Skeletal muscle tissue (tissue), 3 donors: ENCODE measurements at regions not wholly inside any gene's neighbourhood (a gene's known extent, or its start where the extent isn't known, plus 50 kb on each side); places are given as distances from the start of the nearest gene placed in this dataset.
A peak's percentile ranks its signal among the peaks of the same experiment; 100 is the strongest.
"Not testable (repeated sequence)": the region's sequence is repeated elsewhere in the genome, so short reads cannot be mapped to it uniquely, and the experiment has no call there.

Experiments
- H3K27ac ChIP-seq: one replicate; pipeline ENCODE4 v1.7.0; 2013; ENCODE audit warnings: mild to moderate bottlenecking, low read depth, low read length, inconsistent platforms
- H3K27me3 ChIP-seq, 3 donors: one replicate each; pipeline ENCODE4 v1.7.0; 2013; ENCODE audit warnings: low read length in 3 of 3; ENCODE audit not compliant: control insufficient read depth in 3 of 3, insufficient read depth in 3 of 3
- H3K36me3 ChIP-seq, 3 donors: one replicate each; pipeline ENCODE4 v1.7.0; 2013; ENCODE audit warnings: low read length in 3 of 3; ENCODE audit not compliant: control insufficient read depth in 3 of 3, insufficient read depth in 3 of 3
- H3K4me1 ChIP-seq, 3 donors: one replicate each; pipeline ENCODE4 v1.7.0; 2013; ENCODE audit warnings: low read length in 3 of 3, mild to moderate bottlenecking in 3 of 3; ENCODE audit not compliant: control insufficient read depth in 3 of 3, insufficient read depth in 3 of 3
- H3K4me3 ChIP-seq, 3 donors: one replicate each; pipeline ENCODE4 v1.7.0; 2013; ENCODE audit warnings: low read length in 3 of 3
- H3K9ac ChIP-seq, 3 donors: one replicate each; pipeline ENCODE4 v1.7.0; 2013; ENCODE audit warnings: low read length in 3 of 3, mild to moderate bottlenecking in 3 of 3, moderate library complexity in 2 of 3, low read depth in 1 of 3
- H3K9me3 ChIP-seq, 3 donors: one replicate each; pipeline ENCODE4 v1.7.0; 2013; ENCODE audit warnings: low read length in 3 of 3; ENCODE audit not compliant: control insufficient read depth in 3 of 3
- donor health status: Osteomylitis.

DNA sequence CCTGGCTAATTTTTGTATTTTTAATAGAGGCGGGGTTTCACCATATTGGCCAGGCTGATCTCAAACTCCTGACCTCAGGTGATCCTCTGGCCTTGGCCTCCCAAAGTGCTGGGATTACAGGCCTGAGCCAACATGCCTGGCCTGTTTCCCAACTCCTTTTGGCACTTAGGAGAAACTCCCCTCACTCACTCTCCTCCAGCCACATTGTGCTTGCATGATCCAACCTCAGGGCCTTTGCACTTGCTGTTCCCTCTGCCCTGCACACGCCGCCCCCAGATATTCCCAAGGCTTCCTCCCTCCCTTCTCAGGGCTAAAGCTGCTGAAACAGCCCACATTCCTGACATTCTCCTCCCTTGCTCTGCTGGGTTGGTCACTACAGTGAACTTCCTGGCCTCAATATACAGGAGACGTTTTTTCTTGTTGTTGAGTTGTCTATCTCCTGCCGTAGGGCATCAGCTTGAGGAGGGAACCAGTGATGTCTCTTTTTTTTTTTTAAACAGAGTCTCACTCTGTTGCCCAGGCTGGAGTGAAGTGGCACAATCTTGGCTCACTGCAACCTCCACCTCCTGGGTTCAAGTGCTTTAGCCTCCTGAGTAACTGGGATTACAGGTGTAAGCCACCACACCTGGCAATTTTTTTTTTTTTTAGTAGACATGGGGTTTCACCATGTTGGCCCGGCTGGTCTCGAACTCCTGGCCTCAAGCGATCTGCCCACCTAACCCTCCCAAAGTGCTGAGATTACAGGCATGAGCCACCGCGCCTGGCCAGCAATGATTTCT is 61.4 kb upstream of the PTPN1 start:
- not testable (repeated sequence) for H3K9ac ChIP-seq, H3K4me3 ChIP-seq, H3K27me3 ChIP-seq, H3K36me3 ChIP-seq, H3K9me3 ChIP-seq, H3K27ac ChIP-seq
- peaks cover 7 to 15% (median 14%) of the 10 kb centered on the region in 3 donors for H3K4me1 ChIP-seq

DNA sequence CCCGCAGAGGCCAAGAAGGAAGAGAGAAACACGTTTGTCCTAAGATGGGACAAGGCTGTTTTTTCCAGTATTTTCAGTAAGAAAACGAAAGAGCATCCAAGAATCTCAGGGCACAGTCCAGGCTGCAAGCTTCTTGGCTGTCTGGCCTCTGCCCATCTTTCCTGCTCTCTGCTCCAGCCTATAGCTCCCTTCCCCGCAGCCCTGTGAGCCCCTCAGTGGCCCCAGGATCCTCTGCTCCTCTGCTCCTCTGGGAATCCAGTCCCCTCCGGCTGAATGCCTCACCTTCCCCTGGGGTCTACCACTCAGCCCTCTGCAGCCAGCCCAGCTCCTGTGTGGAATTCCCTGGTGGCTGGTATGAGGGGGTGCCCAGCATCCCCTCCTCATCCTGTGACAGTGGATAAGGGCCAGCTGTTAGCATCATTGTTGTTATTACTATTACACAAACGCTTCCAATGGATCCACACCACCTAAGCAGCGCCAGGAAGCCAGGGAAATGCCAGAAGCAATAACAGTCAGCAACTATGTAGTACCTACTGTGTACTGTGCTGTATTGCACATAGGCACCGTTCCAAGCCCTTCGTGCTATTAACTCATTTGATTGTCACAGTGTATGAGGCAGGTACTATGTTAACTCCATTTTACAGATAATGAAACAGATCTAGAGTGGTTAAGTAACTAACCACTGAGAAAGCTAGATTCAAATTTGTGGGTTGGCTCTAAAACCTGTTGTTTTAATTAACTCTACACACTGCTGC is 60.3 kb upstream of the PTPN1 start:
- Histone ChIP-seq H3K27me3 (no peaks in the 10 kb centered on the region), H3K27ac (no peak overlapping the region), H3K4me3 (no peak overlapping the region), H3K9ac (no peak overlapping the region), H3K4me1 (peaks cover 7 to 15% (median 14%) of the 10 kb centered on the region in 3 donors), H3K9me3 (no peaks in the 10 kb centered on the region), H3K36me3 (no peaks in the 10 kb centered on the region)

DNA sequence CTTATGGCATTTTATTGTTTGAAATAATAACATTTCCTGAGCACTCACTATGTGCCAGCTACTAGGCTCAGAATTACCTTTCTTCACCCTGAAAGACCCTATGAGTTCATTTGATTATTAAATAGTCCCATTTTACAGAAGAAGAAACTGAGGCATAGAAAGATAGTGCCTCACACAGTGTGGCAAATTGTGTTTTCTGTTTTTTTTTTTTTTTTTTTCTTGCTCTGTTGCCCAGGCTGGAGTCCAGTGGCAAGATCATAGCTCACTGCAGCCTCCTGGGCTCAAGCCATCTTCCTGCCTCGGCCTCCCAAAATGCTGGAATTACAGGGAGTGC is 59.7 kb upstream of the PTPN1 start:
- Histone ChIP-seq H3K9me3 (no peaks in the 10 kb centered on the region), H3K4me1 (peaks cover 7 to 15% (median 14%) of the 10 kb centered on the region in 3 donors), H3K27ac (no peak overlapping the region), H3K36me3 (no peaks in the 10 kb centered on the region), H3K27me3 (no peaks in the 10 kb centered on the region), H3K4me3 (no peak overlapping the region), H3K9ac (no peak overlapping the region)

DNA sequence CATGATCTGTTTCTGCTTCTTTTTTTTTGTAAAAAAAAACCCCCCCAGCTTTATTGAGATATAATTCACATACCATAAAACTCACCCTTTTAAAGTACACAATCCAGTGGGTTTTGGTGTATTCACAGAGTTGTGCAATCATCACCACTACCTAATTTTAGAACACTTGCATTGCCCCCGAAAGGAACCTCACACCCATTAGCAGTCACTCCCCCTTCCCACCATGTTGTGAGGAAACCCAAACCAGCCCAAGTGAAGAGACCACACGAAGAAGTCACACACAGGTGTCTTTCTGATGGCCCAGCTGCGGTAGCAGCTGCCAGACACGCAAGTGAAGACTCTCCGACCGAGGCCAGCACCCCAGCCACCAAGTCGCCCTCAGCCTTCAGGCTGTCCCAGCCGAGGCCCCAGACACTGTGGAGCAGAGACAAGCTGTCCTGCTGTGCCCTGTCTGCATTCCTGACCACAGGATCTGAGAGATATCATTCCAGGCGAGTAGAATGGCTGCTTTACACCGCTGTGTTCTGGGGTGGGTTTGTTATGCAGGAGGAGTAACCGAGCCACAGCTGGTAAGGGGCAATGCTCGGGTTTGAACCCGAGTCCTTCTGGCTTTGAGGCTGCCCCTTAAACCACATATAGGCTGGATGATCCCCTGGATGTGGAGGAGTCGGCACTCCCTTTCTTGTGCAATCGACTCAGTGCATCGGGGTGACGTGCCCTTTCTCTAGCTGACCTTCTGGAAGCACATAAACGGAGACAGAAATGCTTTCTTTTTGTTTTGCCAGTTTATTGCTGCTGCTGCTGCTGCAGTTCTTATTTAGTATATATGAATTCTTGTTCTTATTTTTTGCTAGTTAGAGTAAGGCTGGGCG is 59.1 kb upstream of the PTPN1 start:
- Histone ChIP-seq H3K4me1 (peaks cover 7 to 15% (median 14%) of the 10 kb centered on the region in 3 donors), H3K27me3 (no peaks in the 10 kb centered on the region), H3K4me3 (peak overlapping the region; percentile 31 to 61 (median 49)), H3K27ac (peak overlapping the region; percentile 7), H3K9me3 (no peaks in the 10 kb centered on the region), H3K9ac (peak overlapping the region; percentile 50 to 79 (median 68)), H3K36me3 (no peaks in the 10 kb centered on the region)

DNA sequence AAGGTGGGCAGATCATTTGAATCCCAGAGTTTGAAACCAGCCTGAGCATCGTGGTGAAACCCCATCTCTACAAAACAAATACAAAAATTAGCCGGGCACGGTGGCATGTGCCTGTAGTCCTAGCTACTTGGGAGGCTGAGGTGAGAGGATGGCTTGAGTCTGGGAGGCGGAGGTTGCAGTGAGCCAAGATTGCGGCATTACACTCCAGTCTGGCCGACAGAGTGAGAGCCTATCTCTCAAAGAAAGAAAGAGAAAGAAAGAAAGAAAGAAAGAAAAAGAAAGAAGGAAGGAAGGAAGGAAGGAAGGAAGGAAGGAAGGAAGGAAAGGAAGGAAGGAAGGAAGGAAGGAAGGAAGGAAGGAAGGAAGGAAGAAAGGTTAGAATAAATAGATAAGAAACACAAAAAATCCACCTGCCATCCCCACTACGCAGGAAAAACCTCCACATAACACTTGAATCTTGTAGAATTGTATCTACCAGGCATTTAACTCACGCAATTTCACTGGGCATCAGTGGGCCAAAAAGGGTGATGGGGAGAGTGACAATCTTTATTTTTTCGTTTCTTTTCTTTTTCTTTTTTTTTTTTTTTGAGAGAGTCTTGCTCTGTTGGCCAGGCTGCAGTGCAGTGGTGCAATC is 58.3 kb upstream of the PTPN1 start:
- peaks cover 7 to 15% (median 14%) of the 10 kb centered on the region in 3 donors for H3K4me1 ChIP-seq
- not testable (repeated sequence) for H3K27me3 ChIP-seq, H3K36me3 ChIP-seq, H3K27ac ChIP-seq, H3K4me3 ChIP-seq, H3K9me3 ChIP-seq
- peak overlapping the region in 1 of 3 donors; percentile 79 for H3K9ac ChIP-seq

DNA sequence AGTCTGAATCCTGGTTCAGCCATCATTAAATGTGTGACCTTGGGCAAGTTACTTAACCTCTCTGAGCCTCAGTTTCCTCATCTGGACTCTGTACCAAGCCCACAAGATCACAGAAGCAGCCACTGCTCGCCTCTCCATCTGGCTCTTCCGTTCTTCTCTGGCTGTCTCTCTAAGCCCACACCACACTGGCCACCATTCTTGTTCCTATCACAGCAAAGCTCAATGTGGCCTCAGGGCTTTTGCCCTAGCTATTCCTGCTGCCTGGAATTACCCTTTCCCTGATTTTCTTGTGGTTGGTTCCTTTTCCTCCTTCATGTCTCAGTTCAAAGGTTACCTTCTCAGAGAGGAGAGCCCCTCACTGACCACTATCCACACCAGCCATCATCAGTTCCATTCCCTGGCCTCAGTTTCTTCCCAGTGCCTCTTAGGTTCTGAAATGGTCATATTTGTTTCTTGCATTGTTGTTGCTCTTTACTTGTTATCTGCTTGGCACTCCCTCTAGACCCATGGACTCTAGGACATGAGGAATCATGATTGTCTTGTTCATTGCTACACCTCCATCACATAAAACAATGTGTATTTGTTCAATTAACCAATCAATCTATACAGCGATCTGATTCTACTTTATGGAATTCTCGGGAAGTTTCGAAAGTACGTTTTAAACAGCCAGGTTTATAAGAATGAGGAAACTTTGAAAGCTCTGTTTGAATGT is 56.5 kb upstream of the PTPN1 start:
- H3K4me3 ChIP-seq, result no peak overlapping the region
- no peaks in the 10 kb centered on the region for H3K9me3 ChIP-seq
- H3K36me3 ChIP-seq, result no peaks in the 10 kb centered on the region
- H3K27me3 ChIP-seq, result no peaks in the 10 kb centered on the region
- H3K4me1 ChIP-seq, result peaks cover 7 to 15% (median 14%) of the 10 kb centered on the region in 3 donors
- no peak overlapping the region for H3K27ac ChIP-seq
- H3K9ac ChIP-seq, result no peak overlapping the region

DNA sequence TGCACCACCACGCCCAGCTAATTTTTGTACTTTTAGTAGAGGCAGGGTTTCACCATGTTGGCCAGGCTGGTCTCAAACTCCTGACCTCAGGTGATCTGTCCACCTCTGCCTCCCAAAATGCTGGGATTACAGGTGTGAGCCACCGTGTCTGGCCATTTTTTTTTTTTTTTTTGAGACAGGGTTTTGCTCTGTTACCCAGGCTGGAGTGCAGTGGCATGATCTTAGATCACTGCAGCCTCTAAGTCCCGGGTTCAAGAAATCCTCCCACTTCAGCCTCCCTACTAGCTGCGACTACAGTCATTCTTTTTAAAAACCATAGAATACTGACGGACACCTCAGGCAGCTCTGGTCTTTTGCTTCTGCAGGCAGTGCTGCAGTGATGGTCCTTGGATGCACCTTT is 54.9 kb upstream of the PTPN1 start:
- H3K4me1 ChIP-seq, result peaks cover 7 to 15% (median 14%) of the 10 kb centered on the region in 3 donors
- H3K27me3 ChIP-seq, H3K9me3 ChIP-seq, H3K27ac ChIP-seq, H3K36me3 ChIP-seq, H3K4me3 ChIP-seq, H3K9ac ChIP-seq: not testable (repeated sequence)

DNA sequence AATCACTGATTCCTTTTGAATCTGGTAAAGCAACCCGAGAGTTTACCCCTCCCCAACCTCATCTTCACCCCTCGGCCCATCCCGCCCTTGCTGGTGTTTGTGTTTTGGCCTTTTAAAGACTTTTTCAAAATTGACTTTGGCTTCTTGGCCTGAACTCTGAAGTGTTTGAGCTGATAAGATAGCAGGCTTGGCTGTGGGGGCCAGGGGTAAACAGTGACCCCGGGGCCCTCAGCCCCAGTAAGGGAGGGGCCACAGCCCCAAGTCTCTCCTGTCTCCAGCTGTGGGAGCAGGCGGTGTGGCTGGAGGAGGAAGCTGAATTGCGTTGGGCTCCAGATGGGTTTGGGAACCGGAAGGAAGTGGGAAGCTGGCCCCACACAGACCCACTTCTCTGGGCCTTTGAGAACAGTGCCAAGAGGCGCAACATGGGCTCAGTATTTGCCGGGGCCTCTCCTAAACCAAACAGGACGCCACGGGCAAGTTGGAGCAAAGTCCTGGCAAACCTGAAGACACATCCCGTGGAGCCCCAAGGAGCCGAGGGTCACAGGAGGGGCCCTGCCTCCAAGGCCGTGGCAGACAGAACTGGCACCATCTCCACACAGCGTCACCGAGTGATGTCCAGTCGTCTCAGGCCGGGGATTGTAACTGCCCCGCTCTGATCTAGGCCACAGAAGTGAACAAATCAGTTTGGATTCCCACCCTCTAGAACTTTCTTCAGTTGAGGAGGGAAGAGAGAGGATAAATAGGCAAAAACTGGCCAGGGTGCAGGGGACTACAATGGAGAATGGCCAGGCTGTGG is 54.3 kb upstream of the PTPN1 start:
- H3K27me3 ChIP-seq, result no peaks in the 10 kb centered on the region
- H3K4me1 ChIP-seq, result peaks cover 12 to 17% (median 17%) of the 10 kb centered on the region in 3 donors
- H3K4me3 ChIP-seq, result no peak overlapping the region
- H3K36me3 ChIP-seq, result no peaks in the 10 kb centered on the region
- no peaks in the 10 kb centered on the region for H3K9me3 ChIP-seq
- no peak overlapping the region for H3K9ac ChIP-seq
- no peak overlapping the region for H3K27ac ChIP-seq
